Vagina (tissue), 2 donors: ENCODE measurements at regions not wholly inside any gene's neighbourhood (a gene's known extent, or its start where the extent isn't known, plus 50 kb on each side); places are given as distances from the start of the nearest gene placed in this dataset.

Experiments used
- DNase-seq, 2 donors: peaks; one replicate each; pipeline ENCODE4 v3.0.0-alpha.2; 2017; ENCODE audit errors: extremely low spot score in 2 of 2
- H3K27ac ChIP-seq: fragments of 200-600 bp; sonication (generic); one replicate; pipeline ENCODE4 v1.5.1; 2019
- H3K27me3 ChIP-seq: fragments of 200-600 bp; sonication (generic); one replicate; pipeline ENCODE4 v1.5.1; 2019
- H3K36me3 ChIP-seq, 2 donors: fragments of 200-600 bp; sonication (generic); one replicate each; pipeline ENCODE4 v1.5.1; 2017 to 2019
- H3K4me1 ChIP-seq: fragments of 200-600 bp; sonication (generic); one replicate; pipeline ENCODE4 v1.5.1; 2019
- H3K4me3 ChIP-seq, 2 donors: fragments of 200-600 bp; sonication (generic); 1 replicate in 1 of 2; 2 replicates in 1 of 2; pipeline ENCODE4 v1.5.1; 2016 to 2019
- H3K9me3 ChIP-seq: fragments of 200-600 bp; sonication (generic); one replicate; pipeline ENCODE4 v1.5.1; 2019
- POLR2A ChIP-seq, 2 donors: fragments of 450-650 bp; IDR thresholded peaks; one replicate each; pipeline ENCODE4 v1.6.1; 2017; ENCODE audit warnings: antibody characterized with exemption in 2 of 2, mild to moderate bottlenecking in 2 of 2, moderate library complexity in 2 of 2
- POLR2AphosphoS5 ChIP-seq, 2 donors: sonication (generic); formaldehyde crosslinking; IDR thresholded peaks; one replicate each; pipeline ENCODE4 v1.9.0; 2017; ENCODE audit warnings: antibody characterized with exemption in 2 of 2, mild to moderate bottlenecking in 2 of 2, low read depth in 1 of 2; ENCODE audit not compliant: insufficient read depth in 1 of 2
- intact Hi-C: fragments of 100-400 bp; cut with DNase I; formaldehyde crosslinking; loops from one replicate; pipeline ENCODE4 v1.15.1; 2023
- TF ChIP-seq, protein P1 (sequence below), 3 experiments: fragments of 450-650 bp in 2 of 3; fragments of 200-600 bp in 1 of 3; sonication (generic) in 1 of 3; IDR thresholded peaks; one replicate each; pipeline ENCODE4 v1.5.1; 2017 to 2019; ENCODE audit warnings: antibody characterized with exemption in 3 of 3, mild to moderate bottlenecking in 2 of 3, moderate library complexity in 2 of 3

- no peak for DNase-seq
- no peaks in the 10 kb centered on the region for H3K4me1 ChIP-seq
- TF ChIP-seq, protein P1, sequence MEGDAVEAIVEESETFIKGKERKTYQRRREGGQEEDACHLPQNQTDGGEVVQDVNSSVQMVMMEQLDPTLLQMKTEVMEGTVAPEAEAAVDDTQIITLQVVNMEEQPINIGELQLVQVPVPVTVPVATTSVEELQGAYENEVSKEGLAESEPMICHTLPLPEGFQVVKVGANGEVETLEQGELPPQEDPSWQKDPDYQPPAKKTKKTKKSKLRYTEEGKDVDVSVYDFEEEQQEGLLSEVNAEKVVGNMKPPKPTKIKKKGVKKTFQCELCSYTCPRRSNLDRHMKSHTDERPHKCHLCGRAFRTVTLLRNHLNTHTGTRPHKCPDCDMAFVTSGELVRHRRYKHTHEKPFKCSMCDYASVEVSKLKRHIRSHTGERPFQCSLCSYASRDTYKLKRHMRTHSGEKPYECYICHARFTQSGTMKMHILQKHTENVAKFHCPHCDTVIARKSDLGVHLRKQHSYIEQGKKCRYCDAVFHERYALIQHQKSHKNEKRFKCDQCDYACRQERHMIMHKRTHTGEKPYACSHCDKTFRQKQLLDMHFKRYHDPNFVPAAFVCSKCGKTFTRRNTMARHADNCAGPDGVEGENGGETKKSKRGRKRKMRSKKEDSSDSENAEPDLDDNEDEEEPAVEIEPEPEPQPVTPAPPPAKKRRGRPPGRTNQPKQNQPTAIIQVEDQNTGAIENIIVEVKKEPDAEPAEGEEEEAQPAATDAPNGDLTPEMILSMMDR (IDR thresholded peaks at IDR 0.05): no peak
- TF ChIP-seq POLR2A (IDR thresholded peaks at IDR 0.05): no peak
- H3K9me3 ChIP-seq: no peaks in the 10 kb centered on the region
- no peak overlapping the region for H3K4me3 ChIP-seq
- intact Hi-C loops: no loop called here
- no peaks in the 10 kb centered on the region for H3K27me3 ChIP-seq
- H3K36me3 ChIP-seq: no peaks in the 10 kb centered on the region
- no peak overlapping the region for H3K27ac ChIP-seq
Measured at GRCh38 chr1:99086057-99086456, 81.4 kb upstream of the PLPPR5 start.

DNA sequence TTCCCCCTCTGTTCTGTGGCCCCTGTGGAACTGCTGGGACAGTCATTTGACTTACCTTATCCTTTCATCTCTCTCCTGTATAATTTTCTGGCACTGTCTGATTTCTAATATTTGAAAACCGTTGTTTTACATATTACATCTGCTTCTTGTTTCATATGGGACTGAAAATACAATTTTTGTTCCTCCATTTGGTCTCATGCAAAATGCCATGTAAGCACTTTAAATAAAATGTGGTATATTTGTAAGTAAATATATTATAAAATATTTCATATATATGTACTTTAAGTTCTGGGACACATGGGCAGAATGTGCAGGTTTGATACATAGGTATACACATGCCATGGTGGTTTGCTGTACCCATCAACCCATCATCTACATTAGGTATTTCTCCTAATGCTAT lies 93.9 kb upstream of the PLPPR5 start:
- no peaks in the 10 kb centered on the region for H3K36me3 ChIP-seq
- H3K4me3 ChIP-seq: no peak overlapping the region
- no peak for TF ChIP-seq POLR2A (IDR thresholded peaks at IDR 0.05)
- TF ChIP-seq POLR2AphosphoS5 (IDR thresholded peaks at IDR 0.05; ENCODE audit: insufficient read depth in 1 of 2, low read depth in 1 of 2): no peak
- TF ChIP-seq, protein P1 (IDR thresholded peaks at IDR 0.05): no peak
- DNase-seq: no peak
- no peak overlapping the region for H3K27ac ChIP-seq
- intact Hi-C loops: no loop called here
- H3K4me1 ChIP-seq: no peaks in the 10 kb centered on the region
- H3K27me3 ChIP-seq: no peaks in the 10 kb centered on the region
- H3K9me3 ChIP-seq: no peaks in the 10 kb centered on the region

- no peak for DNase-seq
- Histone ChIP-seq H3K27me3 (no peaks in the 10 kb centered on the region), H3K9me3 (no peaks in the 10 kb centered on the region), H3K4me3 (no peak overlapping the region), H3K36me3 (no peaks in the 10 kb centered on the region), H3K27ac (no peak overlapping the region), H3K4me1 (no peaks in the 10 kb centered on the region)
- TF ChIP-seq, protein P1 (IDR thresholded peaks at IDR 0.05): no peak
- TF ChIP-seq POLR2AphosphoS5 (IDR thresholded peaks at IDR 0.05; ENCODE audit: insufficient read depth in 1 of 2, low read depth in 1 of 2) (no peak), POLR2A (IDR thresholded peaks at IDR 0.05) (no peak)
- intact Hi-C loops: no loop called here
Measured at GRCh38 chr1:99106274-99106673, 101.6 kb upstream of the PLPPR5 start.

DNA sequence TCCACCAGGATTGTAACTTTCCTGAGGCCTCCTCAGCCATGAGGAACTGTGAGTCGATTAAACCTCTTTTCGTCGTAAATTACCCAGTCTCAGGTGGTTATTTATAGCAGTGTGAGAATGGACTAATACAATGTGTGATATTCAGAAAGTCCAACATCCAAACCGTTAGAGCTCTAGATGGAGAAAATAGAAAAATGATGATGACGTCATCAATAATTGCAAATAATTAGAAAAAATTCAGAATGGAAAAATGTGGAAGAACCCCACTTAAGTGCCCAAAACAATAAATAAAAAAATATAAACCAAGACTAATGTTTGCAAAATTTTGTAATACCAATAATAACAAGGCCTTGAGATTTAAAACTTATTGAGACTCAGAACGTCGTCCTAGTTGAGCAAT lies 103.0 kb upstream of the PLPPR5 start:
- Histone ChIP-seq H3K4me1 (no peaks in the 10 kb centered on the region), H3K4me3 (no peak overlapping the region), H3K9me3 (no peaks in the 10 kb centered on the region), H3K27ac (no peak overlapping the region), H3K36me3 (no peaks in the 10 kb centered on the region), H3K27me3 (no peaks in the 10 kb centered on the region)
- TF ChIP-seq POLR2AphosphoS5 (IDR thresholded peaks at IDR 0.05; ENCODE audit: insufficient read depth in 1 of 2, low read depth in 1 of 2): no peak
- TF ChIP-seq, protein P1 (IDR thresholded peaks at IDR 0.05): no peak
- no peak for TF ChIP-seq POLR2A (IDR thresholded peaks at IDR 0.05)
- no peak for DNase-seq
- intact Hi-C loops: no loop called here

DNA sequence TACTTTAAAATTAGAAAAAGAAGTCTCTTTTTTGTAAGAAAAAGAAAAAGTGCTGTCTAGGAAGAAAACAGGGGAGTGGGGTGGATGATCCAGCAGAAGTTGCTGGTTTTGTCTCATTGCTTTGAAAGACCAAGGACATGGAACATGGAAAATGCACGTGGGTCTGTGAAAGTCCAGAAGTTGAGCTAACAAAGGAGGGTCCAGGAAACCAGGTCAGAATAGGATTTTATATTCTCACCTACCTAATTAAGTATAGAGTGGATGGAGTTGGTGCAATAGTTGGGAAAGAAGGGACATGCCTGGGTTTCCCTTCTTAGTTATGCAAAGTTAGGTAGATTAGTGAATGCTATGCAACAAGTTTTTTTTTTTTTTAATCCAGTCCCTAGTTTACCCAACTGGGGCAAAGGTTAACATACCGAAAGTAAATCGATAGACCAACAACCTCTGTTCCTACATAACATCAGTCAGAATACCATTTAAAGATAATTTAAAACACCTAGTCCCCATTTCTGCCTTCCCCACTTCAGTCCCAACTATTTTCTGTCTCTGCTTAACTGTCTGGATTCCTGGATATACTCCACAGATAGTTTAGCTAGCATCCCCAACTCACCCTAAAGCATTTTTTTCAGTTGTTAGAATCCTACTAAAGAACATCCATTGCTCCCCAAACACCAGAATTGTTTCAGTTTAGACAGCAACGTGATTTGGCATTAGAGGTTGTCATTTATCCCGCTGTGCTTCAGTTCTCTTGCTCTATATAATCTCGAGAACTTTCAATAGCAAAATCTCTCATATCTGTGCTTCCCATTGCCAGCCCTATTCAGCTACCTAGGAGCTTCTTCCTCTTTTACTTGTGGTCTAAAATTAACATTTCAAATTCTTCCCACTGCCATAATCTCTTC lies 105.7 kb upstream of the PLPPR5 start:
- no peaks in the 10 kb centered on the region for H3K27me3 ChIP-seq
- H3K36me3 ChIP-seq: no peaks in the 10 kb centered on the region
- no peaks in the 10 kb centered on the region for H3K4me1 ChIP-seq
- no peak for TF ChIP-seq POLR2AphosphoS5 (IDR thresholded peaks at IDR 0.05; ENCODE audit: insufficient read depth in 1 of 2, low read depth in 1 of 2)
- TF ChIP-seq POLR2A (IDR thresholded peaks at IDR 0.05): no peak
- TF ChIP-seq, protein P1 (IDR thresholded peaks at IDR 0.05): no peak
- no peaks in the 10 kb centered on the region for H3K9me3 ChIP-seq
- no peak overlapping the region for H3K27ac ChIP-seq
- H3K4me3 ChIP-seq: no peak overlapping the region
- no peak for DNase-seq
- intact Hi-C loops: no loop called here
